CD4-positive, alpha-beta T cell treated with Interleukin-10 for 1 hour (primary cell): ENCODE measurements at regions not wholly inside any gene's neighbourhood (a gene's known extent, or its start where the extent isn't known, plus 50 kb on each side); places are given as distances from the start of the nearest gene placed in this dataset.

Source experiments
- DNase-seq: peaks from one replicate; pipeline ENCODE4 v3.0.0-alpha.2; 2020

GRCh38 chr21:16377857-16378256 lies 648.1 kb downstream of the USP25 start:
- no peak for DNase-seq

GRCh38 chr21:16378525-16378924 lies 648.7 kb downstream of the USP25 start:
- no peak for DNase-seq

- no peak for DNase-seq
These were observed 658.5 kb downstream of the USP25 start for GRCh38 chr21:16388291-16388690.

- no peak for DNase-seq
These were observed 659.3 kb downstream of the USP25 start for GRCh38 chr21:16388911-16389560.

GRCh38 chr21:16389643-16390042 lies 659.9 kb downstream of the USP25 start:
- DNase-seq: no peak

- no peak for DNase-seq
These were observed 665.5 kb downstream of the USP25 start for GRCh38 chr21:16395285-16395684.

- no peak for DNase-seq
These were observed 673.0 kb downstream of the USP25 start for GRCh38 chr21:16402752-16403151.

GRCh38 chr21:16404776-16405175 lies 675.0 kb downstream of the USP25 start:
- no peak for DNase-seq

- no peak for DNase-seq
These were observed 676.6 kb downstream of the USP25 start for GRCh38 chr21:16406355-16406754.

GRCh38 chr21:16407403-16408240 lies 677.8 kb downstream of the USP25 start:
- no peak for DNase-seq

GRCh38 chr21:16408280-16408679 lies 678.5 kb downstream of the USP25 start:
- DNase-seq: no peak

- no peak for DNase-seq
These were observed 679.6 kb downstream of the USP25 start for GRCh38 chr21:16409352-16409751.

- DNase-seq: no peak
These were observed 688.4 kb downstream of the USP25 start for GRCh38 chr21:16418226-16418625.

GRCh38 chr21:16418642-16419041 lies 688.9 kb downstream of the USP25 start:
- DNase-seq: no peak

- no peak for DNase-seq
These were observed 689.6 kb downstream of the USP25 start for GRCh38 chr21:16419188-16419921.

GRCh38 chr21:16420031-16420724 lies 690.4 kb downstream of the USP25 start:
- DNase-seq: no peak

GRCh38 chr21:16421007-16421406 lies 691.2 kb downstream of the USP25 start:
- DNase-seq: no peak

GRCh38 chr21:16421965-16422364 lies 692.2 kb downstream of the USP25 start:
- no peak for DNase-seq

- no peak for DNase-seq
These were observed 692.9 kb downstream of the USP25 start for GRCh38 chr21:16422702-16423101.

GRCh38 chr21:16423921-16424320 lies 694.1 kb downstream of the USP25 start:
- no peak for DNase-seq

GRCh38 chr21:16424331-16424751 lies 694.6 kb downstream of the USP25 start:
- DNase-seq: no peak

GRCh38 chr21:16425376-16425775 lies 695.6 kb downstream of the USP25 start:
- no peak for DNase-seq

- DNase-seq: no peak
These were observed 697.2 kb downstream of the USP25 start for GRCh38 chr21:16426936-16427335.
